GM18502 (cell line): ENCODE measurements at regions not wholly inside any gene's neighbourhood (a gene's known extent, or its start where the extent isn't known, plus 50 kb on each side); places are given as distances from the start of the nearest gene placed in this dataset.
A peak's percentile ranks its signal among the peaks of the same experiment; 100 is the strongest.

Experiments used
- ATAC-seq: cut with Tn5 transposase; IDR thresholded peaks from one replicate; pipeline ENCODE4 v1.9.1; 2021; ENCODE audit warnings: mild to moderate bottlenecking; ENCODE audit not compliant: unreplicated experiment, poor library complexity

GRCh38 chr11:103659206-103659618 is 377.2 kb upstream of the DDI1 start:
- ATAC-seq = peak; percentile 45

DNA sequence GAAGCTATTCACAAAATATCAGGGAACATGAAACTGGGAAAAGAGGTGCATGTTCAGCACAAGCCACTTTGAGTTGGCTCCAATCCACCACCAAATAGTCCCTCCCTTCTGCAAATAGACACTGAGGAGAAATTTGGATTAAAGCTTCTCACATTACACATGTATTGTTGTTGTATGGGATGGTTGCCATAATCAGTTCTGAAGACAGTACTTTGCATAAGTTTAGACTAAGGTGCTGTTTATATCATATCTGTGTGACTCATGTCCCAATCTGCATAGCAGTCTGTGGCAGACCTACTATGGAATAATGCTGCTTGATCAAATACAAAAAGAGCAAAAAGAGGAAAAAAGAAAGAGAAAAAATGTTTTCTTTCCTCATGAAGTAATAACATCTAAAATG is 376.7 kb upstream of the DDI1 start:
- ATAC-seq = no peak

- no peak for ATAC-seq
Measured at GRCh38 chr11:103661185-103661584, 375.3 kb upstream of the DDI1 start.

- no peak for ATAC-seq
Measured at GRCh38 chr11:103661991-103662390, 374.4 kb upstream of the DDI1 start.

- peak; percentile 73 for ATAC-seq
Measured at GRCh38 chr11:103662880-103663279, 373.6 kb upstream of the DDI1 start.

GRCh38 chr11:103668859-103669258 is 367.6 kb upstream of the DDI1 start:
- peak; percentile 59 for ATAC-seq

- ATAC-seq = no peak
Measured at GRCh38 chr11:103671143-103671651, 365.2 kb upstream of the DDI1 start.

- ATAC-seq = no peak
Measured at GRCh38 chr11:103673773-103674172, 362.7 kb upstream of the DDI1 start.

- no peak for ATAC-seq
Measured at GRCh38 chr11:103676413-103676812, 360.0 kb upstream of the DDI1 start.

GRCh38 chr11:103680826-103681225 is 355.6 kb upstream of the DDI1 start:
- no peak for ATAC-seq

- ATAC-seq = peak; percentile 30
Measured at GRCh38 chr11:103681855-103682254, 354.6 kb upstream of the DDI1 start.

DNA sequence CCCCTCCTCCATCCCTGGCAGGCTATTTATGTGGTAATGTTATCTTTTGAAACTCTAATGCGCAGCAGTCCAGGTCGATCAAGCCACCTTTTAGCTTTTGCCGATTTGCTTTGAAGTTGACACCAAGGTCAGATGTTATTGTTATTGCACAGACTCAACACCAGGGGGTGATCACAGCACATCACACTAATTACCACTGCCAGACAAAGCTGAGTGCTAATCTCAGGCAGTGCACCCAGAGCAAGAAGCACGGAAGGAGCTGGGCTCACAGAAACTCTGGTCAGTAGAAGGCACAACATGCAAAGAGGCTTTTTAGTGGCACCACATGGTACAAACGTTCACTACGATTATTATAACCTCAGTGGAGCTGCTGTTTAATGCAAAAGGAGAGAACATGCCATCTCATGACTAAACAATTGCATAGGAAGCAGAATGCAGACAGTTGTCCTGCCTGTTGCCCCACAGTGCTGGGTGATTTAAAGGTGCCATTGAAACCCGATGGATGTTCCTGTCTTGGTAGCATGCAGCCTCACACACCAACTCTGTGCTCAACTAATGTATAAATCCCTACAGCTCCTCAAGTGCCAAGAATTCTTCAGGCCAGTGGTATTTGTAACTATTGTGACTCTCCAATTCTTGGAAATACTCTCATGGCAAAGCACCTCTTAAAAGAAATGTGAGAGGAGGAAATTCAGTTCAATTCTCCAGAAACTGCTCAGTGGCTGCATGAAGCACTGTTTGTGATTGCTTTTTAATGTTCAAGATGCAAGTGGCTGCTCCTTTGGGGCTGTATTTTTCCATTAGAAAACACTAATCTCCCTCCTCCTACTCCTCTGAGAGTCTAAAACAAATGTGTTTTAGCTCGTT is 353.9 kb upstream of the DDI1 start:
- ATAC-seq = peak; percentile 95

DNA sequence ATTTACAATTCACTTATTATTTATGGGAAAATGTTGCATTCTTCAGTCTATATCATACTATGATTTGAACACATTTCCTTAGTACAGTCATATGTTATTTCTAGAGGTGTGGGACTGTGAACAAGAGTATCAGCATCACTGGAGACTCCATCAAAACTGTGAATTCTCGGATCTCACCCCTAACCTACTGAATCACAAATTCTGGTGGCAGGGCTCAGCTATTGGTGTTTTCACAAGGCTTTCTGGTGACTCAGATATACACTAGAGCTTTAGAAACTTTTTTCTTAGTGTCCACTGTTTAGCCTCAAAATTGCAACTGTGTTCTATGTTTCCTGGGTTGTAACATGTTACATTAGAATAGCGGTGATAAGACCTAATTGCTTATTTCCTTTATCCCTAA is 352.9 kb upstream of the DDI1 start:
- ATAC-seq = no peak

GRCh38 chr11:103688924-103689323 is 347.5 kb upstream of the DDI1 start:
- no peak for ATAC-seq

DNA sequence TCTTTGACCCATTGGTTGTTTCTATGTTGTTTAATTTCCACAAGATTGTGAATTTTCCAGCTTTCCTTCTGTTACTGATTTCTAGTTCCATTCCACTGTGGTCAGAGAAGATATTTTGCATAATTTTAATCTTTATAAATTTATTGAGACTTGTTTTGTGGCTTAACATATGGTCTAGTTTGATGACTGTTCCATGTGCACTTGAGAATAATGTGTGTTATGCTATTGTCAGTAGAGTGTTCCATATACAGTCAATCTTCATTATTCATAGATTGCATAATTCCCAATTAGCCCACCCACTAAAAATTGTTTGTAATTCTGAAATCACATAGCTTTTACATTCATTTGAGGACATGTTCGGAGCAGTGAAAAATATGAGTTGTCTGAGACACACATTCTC is 346.1 kb upstream of the DDI1 start:
- ATAC-seq = no peak

DNA sequence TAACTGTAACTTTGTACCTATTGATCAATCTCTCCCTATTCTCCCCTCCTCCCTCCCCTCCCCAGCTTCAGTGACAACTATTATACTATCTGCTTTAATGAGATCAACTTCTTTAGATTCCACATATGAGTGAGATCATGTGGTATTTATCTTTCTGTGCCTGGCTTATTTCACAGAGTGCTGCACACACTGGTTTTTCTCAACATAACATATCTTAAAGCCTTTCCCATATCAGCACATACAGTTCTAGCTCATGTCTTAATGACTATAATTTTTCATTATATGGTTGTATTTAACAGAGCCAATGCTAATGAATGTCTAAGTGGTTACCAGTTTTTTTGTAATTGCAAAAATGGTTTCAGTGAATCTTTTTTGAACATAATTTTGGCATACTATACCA is 340.3 kb upstream of the DDI1 start:
- no peak for ATAC-seq

DNA sequence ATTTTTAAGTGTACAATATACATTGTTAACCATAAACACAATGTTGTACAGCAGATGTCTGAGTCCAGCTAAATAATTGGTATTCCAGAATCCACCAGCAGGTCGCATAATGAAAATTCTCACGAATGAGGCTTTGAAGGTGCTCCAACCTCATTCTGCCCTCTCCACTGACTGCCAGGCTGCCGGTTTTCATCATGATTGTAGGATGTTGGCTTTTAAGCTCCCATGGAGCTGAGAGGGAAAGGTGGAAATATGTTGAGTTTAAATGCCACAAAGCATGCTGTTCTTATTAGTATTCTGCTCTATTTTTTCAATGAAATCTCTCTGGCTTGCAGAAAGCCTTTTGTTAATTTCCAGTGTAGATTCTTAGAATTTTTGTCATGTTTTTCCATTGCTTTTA is 337.2 kb upstream of the DDI1 start:
- ATAC-seq = no peak

GRCh38 chr11:103699656-103700055 is 336.8 kb upstream of the DDI1 start:
- no peak for ATAC-seq

DNA sequence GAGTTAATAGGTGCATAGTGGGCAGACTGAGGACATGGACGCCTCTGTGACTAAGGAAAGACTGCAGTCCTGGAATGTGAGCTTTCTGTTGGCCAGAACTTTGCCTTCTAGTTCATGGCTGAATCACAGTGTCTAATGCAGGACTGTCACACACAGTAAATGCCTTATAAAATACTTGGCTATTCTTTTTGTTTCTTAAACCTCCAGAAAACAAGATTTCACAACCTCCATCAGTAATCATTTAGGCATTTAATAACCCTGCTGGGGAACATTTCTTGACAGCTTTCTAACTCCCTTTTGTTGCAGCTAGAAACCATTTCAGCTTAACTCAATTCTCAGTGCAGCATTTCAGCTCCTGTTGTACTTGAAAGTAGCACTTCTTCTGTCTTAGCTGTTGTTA is 335.8 kb upstream of the DDI1 start:
- ATAC-seq = no peak

- ATAC-seq = no peak
Measured at GRCh38 chr11:103703437-103703836, 333.0 kb upstream of the DDI1 start.

DNA sequence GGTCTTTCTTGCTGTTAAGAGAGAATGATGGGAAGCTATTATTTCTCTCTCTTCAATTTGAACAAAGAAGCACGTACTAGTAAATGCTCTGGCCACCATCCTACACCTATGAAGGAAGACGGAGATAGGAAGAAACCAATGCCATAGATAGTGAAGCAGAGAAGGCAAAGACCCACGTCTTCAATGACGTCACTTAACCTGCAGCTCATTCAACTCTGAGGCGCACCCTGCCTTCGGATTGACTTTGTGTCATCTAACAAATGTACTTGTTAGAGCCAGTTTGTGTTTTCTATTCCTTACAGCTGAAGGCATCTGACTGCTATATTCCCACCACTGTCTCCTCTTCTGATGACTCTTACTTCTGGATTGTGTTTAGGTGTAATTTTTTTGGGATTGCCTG is 332.5 kb upstream of the DDI1 start:
- no peak for ATAC-seq

DNA sequence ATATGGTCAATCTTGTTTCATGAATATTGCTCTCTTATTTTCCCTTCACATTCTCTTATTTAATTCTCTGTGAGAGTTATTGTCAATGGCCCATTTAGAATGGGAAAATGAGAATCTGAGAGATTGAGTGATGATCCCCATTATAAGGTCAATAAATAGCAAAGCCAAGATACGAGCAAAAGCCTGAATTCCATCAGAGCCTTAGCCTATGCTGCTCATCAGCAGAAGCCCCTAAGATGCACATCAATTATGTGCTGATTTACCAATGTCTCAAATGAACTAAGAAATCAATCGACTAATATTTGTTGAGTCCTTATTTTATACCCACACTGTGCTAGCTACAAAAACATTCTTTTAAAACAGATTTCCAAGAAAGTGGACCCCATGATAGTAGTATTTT is 330.8 kb upstream of the DDI1 start:
- no peak for ATAC-seq
